ENCODE measurements at regions not wholly inside any gene's neighbourhood (a gene's known extent, or its start where the extent isn't known, plus 50 kb on each side); places are given as distances from the start of the nearest gene placed in this dataset.
"Not testable (repeated sequence)": the region's sequence is repeated elsewhere in the genome, so short reads cannot be mapped to it uniquely, and the experiment has no call there.

- Histone ChIP-seq H3K9ac (no peak overlapping the region), H3K36me3 (no peaks in the 10 kb centered on the region), H3K27ac (peak overlapping the region in 2 of 11 experiments; percentile 14 to 25; a peak in 2 of 22 replicates), H3K27me3 (no peaks in the 10 kb centered on the region), H3K9me3 (replicated peaks in 1 of 11) (peaks cover 0 to 8% (median 0%) of the 10 kb centered on the region in 11 experiments; a peak in 4 of 22 replicates), H4K20me1 (no peaks in the 10 kb centered on the region), H3K4me2 (peak overlapping the region in 4 of 11 experiments; percentile 2 to 32 (median 8); a peak in 4 of 22 replicates), H3K4me3 (no peak overlapping the region), H3K4me1 (peaks cover 0 to 30% (median 9%) of the 10 kb centered on the region in 10 experiments; a peak in 10 of 20 replicates)
- TF ChIP-seq Cebpa-rat (IDR thresholded peaks at IDR 0.05): no peak
Observed at GRCh38 chr7:46932306-46932675, 649.6 kb downstream of the TNS3 start.

GRCh38 chr7:46930366-46930765 lies 651.5 kb downstream of the TNS3 start:
- peaks cover 0 to 4% (median 2%) of the 10 kb centered on the region in 11 experiments; a peak in 12 of 22 replicates for H3K9me3 ChIP-seq (replicated peaks in 1 of 11)
- no peak for TF ChIP-seq Cebpa-rat (IDR thresholded peaks at IDR 0.05)
- H3K4me1 ChIP-seq: peaks cover 0 to 30% (median 9%) of the 10 kb centered on the region in 10 experiments; a peak in 10 of 20 replicates
- H3K36me3 ChIP-seq: no peaks in the 10 kb centered on the region
- H3K4me3 ChIP-seq: no peak overlapping the region
- H3K27me3 ChIP-seq: no peaks in the 10 kb centered on the region
- H4K20me1 ChIP-seq: no peaks in the 10 kb centered on the region
- H3K27ac ChIP-seq: no peak overlapping the region
- H3K9ac ChIP-seq: no peak overlapping the region
- H3K4me2 ChIP-seq: no peak overlapping the region

- peaks cover 4 to 13% (median 7%) of the 10 kb centered on the region in 11 experiments; a peak in 13 of 22 replicates for H3K9me3 ChIP-seq (replicated peaks in 1 of 11)
- H3K36me3 ChIP-seq: no peaks in the 10 kb centered on the region
- TF ChIP-seq Cebpa-rat (IDR thresholded peaks at IDR 0.05): no peak
- H3K4me2 ChIP-seq: no peak overlapping the region
- H3K27me3 ChIP-seq: no peaks in the 10 kb centered on the region
- peaks cover 0 to 28% (median 9%) of the 10 kb centered on the region in 10 experiments; a peak in 10 of 20 replicates for H3K4me1 ChIP-seq
- H4K20me1 ChIP-seq: no peaks in the 10 kb centered on the region
- H3K4me3 ChIP-seq: no peak overlapping the region
- no peak overlapping the region for H3K9ac ChIP-seq
- no peak overlapping the region for H3K27ac ChIP-seq
Observed at GRCh38 chr7:46929359-46929758, 652.6 kb downstream of the TNS3 start.

GRCh38 chr7:46928719-46929118 lies 653.2 kb downstream of the TNS3 start:
- Histone ChIP-seq H3K27ac (no peak overlapping the region), H3K27me3 (no peaks in the 10 kb centered on the region), H3K4me3 (no peak overlapping the region), H3K4me2 (no peak overlapping the region), H3K4me1 (peaks cover 0 to 24% (median 9%) of the 10 kb centered on the region in 10 experiments; a peak in 10 of 20 replicates), H3K9ac (no peak overlapping the region), H4K20me1 (no peaks in the 10 kb centered on the region), H3K9me3 (replicated peaks in 1 of 11) (peaks cover 5 to 17% (median 7%) of the 10 kb centered on the region in 11 experiments; a peak in 13 of 22 replicates), H3K36me3 (no peaks in the 10 kb centered on the region)
- no peak for TF ChIP-seq Cebpa-rat (IDR thresholded peaks at IDR 0.05)

- no peaks in the 10 kb centered on the region for H4K20me1 ChIP-seq
- peaks cover 5 to 17% (median 7%) of the 10 kb centered on the region in 11 experiments; a peak in 13 of 22 replicates for H3K9me3 ChIP-seq (replicated peaks in 1 of 11)
- H3K27ac ChIP-seq: no peak overlapping the region
- no peaks in the 10 kb centered on the region for H3K27me3 ChIP-seq
- H3K4me3 ChIP-seq: no peak overlapping the region
- H3K4me1 ChIP-seq: peaks cover 0 to 10% (median 6%) of the 10 kb centered on the region in 10 experiments; a peak in 7 of 20 replicates
- H3K9ac ChIP-seq: no peak overlapping the region
- H3K4me2 ChIP-seq: no peak overlapping the region
- H3K36me3 ChIP-seq: no peaks in the 10 kb centered on the region
- TF ChIP-seq Cebpa-rat (IDR thresholded peaks at IDR 0.05): no peak
Observed at GRCh38 chr7:46927131-46927810, 654.6 kb downstream of the TNS3 start.

GRCh38 chr7:46916581-46916980 lies 665.3 kb downstream of the TNS3 start:
- no peaks in the 10 kb centered on the region for H3K27me3 ChIP-seq
- TF ChIP-seq Cebpa-rat (IDR thresholded peaks at IDR 0.05): no peak

GRCh38 chr7:46912692-46913091 lies 669.2 kb downstream of the TNS3 start:
- Histone ChIP-seq H3K4me1 (0 out of 20 replicates have a peak, but pooled peaks cover 0 to 5% (median 0%) of the 10 kb centered on the region in 10 experiments), H4K20me1 (no peaks in the 10 kb centered on the region), H3K27ac (no peak overlapping the region), H3K4me3 (no peak overlapping the region), H3K9ac (no peak overlapping the region), H3K9me3 (replicated peaks in 1 of 11) (no peaks in the 10 kb centered on the region; a peak in 2 of 22 replicates), H3K27me3 (no peaks in the 10 kb centered on the region), H3K4me2 (no peak overlapping the region), H3K36me3 (no peaks in the 10 kb centered on the region)
- no peak for TF ChIP-seq Cebpa-rat (IDR thresholded peaks at IDR 0.05)

More at GRCh38 chr7:46916581-46916980, 665.3 kb downstream of the TNS3 start:
- Histone ChIP-seq H3K9ac (no peak overlapping the region), H3K27ac (no peak overlapping the region), H3K4me1 (no peaks in the 10 kb centered on the region), H3K4me3 (no peak overlapping the region), H3K4me2 (no peak overlapping the region), H3K36me3 (no peaks in the 10 kb centered on the region), H4K20me1 (no peaks in the 10 kb centered on the region), H3K9me3 (replicated peaks in 1 of 11) (no peaks in the 10 kb centered on the region; a peak in 2 of 22 replicates)

- Histone ChIP-seq H3K4me3 (no peak overlapping the region), H3K36me3 (no peaks in the 10 kb centered on the region), H3K4me2 (no peak overlapping the region), H3K27me3 (no peaks in the 10 kb centered on the region), H3K27ac (no peak overlapping the region), H3K9ac (no peak overlapping the region), H3K9me3 (replicated peaks in 1 of 11) (no peaks in the 10 kb centered on the region; a peak in 1 of 22 replicates), H3K4me1 (0 out of 20 replicates have a peak, but pooled peaks cover 0 to 5% (median 0%) of the 10 kb centered on the region in 10 experiments), H4K20me1 (no peaks in the 10 kb centered on the region)
- no peak for TF ChIP-seq Cebpa-rat (IDR thresholded peaks at IDR 0.05)
Observed at GRCh38 chr7:46909601-46910051, 672.3 kb downstream of the TNS3 start.

- Histone ChIP-seq H3K9ac (no peak overlapping the region), H3K27me3 (no peaks in the 10 kb centered on the region), H3K4me1 (0 out of 20 replicates have a peak, but pooled peaks cover 0 to 5% (median 0%) of the 10 kb centered on the region in 10 experiments), H3K4me2 (no peak overlapping the region), H3K4me3 (no peak overlapping the region), H4K20me1 (no peaks in the 10 kb centered on the region), H3K9me3 (replicated peaks in 1 of 11) (no peaks in the 10 kb centered on the region; a peak in 1 of 22 replicates), H3K36me3 (no peaks in the 10 kb centered on the region), H3K27ac (no peak overlapping the region)
- TF ChIP-seq Cebpa-rat (IDR thresholded peaks at IDR 0.05): no peak
Observed at GRCh38 chr7:46908770-46909169, 673.1 kb downstream of the TNS3 start.

- not testable (repeated sequence) for H3K9ac ChIP-seq, H3K36me3 ChIP-seq, H4K20me1 ChIP-seq, H3K27me3 ChIP-seq, H3K27ac ChIP-seq, H3K4me3 ChIP-seq, H3K4me2 ChIP-seq, H3K4me1 ChIP-seq
- H3K9me3 ChIP-seq (replicated peaks in 1 of 11): peaks cover 0 to 24% (median 9%) of the 10 kb centered on the region in 11 experiments; a peak in 11 of 22 replicates
Observed at GRCh38 chr7:46904523-46904922, 677.4 kb downstream of the TNS3 start.
